HG03571 (cell line): ENCODE measurements at regions not wholly inside any gene's neighbourhood (a gene's known extent, or its start where the extent isn't known, plus 50 kb on each side); places are given as distances from the start of the nearest gene placed in this dataset.

ENCODE experiments used
- ATAC-seq: cut with Tn5 transposase; IDR thresholded peaks from one replicate; pipeline ENCODE4 v1.9.1; 2021; ENCODE audit not compliant: unreplicated experiment

DNA sequence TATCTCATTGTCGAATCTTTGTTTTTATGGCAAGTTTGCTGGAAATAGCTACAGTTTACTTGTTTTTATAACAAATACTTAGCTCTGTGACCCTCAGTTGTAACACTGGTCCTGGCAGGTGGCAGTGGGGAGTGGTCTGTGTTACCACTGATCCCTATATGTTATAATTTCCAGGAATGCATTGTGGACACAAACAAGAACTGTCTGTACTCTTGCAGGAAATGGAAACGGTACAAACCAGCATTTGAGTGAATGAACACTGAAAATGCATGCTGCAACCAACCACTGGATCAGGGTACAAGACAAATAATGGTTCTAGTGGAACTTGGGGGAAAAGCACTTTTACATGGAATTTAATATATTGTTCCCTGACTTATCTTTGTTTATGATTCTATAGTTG is 66.5 kb upstream of the PJA2 start:
- ATAC-seq, result no peak

DNA sequence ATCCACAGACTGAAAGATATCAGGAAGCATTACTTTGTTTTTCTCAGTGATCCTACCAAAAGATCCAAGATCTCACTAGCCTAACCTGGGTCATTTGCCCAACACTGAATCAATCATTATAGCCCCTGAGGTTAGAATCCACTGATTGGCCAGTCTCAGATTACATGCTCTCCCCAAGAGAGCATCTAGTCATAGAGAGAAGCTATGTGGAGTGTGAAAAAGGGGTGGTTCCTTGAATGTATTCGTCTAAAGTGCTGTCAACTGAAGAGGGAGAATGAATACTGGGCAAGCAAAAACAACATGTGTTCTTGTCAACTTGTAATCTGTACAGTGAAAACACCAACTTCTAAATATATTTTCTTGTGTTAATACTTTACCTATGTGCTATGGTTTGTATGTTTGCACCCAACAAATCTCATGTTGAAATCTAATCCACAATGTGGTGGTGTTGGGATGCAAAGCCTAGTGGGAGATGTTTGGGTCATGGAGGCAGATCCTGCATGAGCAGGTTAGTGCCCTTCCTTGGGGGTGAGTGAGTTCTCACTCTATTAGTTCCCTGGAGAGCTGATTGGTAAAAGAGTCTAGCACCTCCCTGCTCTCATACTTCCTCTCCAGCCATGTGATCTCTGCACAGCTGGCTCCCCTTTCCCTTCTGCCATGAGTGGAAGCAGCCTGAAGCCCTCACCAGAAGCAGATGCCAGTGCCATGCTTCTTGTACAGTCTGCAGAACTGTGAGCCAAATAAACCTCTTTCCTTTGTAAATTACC is 60.3 kb upstream of the PJA2 start:
- no peak for ATAC-seq

DNA sequence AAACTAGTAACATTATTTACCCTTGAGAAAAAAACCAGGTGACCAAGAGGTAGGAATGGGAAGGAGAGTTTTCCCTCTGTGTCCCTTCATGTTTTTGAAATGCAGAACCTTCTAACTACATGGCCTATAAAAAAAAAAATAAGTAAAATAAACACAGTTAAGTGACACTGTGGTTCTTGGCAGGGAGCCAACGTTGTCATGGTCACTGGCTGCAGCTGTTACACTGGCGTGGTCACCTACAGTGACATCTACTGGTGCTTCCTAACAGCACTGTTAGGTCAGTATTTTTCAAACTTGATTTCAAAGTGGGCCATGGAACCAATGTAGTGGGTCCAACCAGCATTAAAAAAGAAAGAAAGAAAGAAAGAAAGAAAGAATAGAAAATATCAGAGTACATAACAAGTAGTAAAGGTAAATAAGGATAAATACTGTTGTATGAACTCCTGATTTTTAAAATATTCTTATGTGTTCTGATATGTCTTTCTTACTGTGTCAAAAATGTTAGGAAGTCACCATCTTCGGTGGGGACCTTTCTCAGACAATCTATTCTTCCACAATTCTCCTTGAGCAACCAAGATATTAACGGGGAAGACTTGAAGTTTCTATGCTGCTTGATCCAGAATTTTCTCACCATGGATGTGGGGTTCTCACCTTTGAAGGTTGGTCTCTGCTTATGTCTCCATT is 59.1 kb upstream of the PJA2 start:
- ATAC-seq, result peak; percentile 96

DNA sequence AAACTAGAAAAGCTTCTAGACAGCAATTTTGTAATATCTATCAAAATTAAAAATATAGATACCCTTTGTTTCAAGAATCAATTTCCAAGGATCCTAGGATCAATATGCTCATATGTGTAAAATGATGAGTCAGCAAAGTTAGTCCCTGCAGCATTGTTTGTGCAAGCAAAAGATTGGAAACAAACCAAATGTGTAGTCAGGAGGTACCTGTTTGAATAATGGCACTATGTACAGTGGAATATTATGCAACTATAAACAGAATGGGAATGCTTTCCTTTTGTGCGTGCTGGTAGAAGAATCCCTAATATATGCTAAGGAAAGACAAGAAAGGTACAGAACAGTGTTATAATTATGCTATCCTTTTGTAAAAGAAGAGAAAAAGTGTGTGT is 58.5 kb upstream of the PJA2 start:
- no peak for ATAC-seq

DNA sequence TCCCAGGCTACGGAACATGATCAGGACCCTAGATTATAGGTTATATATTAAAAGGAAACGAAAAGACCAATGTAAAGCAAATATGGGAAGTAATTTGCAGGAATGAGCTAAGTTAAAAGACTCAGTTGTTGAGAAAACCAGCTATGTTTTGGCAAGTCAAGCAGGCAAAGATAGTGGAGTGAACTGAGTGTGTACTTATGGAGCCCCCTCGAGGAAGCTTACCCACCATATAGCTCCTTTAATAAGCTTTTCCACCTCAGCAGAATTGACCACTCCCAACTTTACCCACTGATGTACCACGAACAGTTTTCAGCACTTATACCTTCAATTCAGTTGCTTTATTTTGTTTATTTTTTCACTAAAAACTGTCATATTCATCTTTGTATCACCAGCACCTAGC is 57.3 kb upstream of the PJA2 start:
- no peak for ATAC-seq
